ENCODE measurements at regions not wholly inside any gene's neighbourhood (a gene's known extent, or its start where the extent isn't known, plus 50 kb on each side); places are given as distances from the start of the nearest gene placed in this dataset.

- TF ChIP-seq EZH2phosphoT487 (IDR thresholded peaks at IDR 0.05; ENCODE audit: borderline replicate concordance) (no peak), CTCF (conservative IDR thresholded peaks at IDR 0.05; ENCODE audit: low read length) (peak; percentile 32; the same call in 1 of the 2 replicates)
Observed at GRCh38 chr5:23994581-23995370, 487.4 kb downstream of the PRDM9 start.

All from Loucy (cell line).